GM12873 (cell line): ENCODE measurements at regions not wholly inside any gene's neighbourhood (a gene's known extent, or its start where the extent isn't known, plus 50 kb on each side); places are given as distances from the start of the nearest gene placed in this dataset.

ENCODE experiments used
- CTCF ChIP-seq: IDR thresholded peaks from 2 replicates; pipeline ENCODE4 v1.5.1; 2012; ENCODE audit warnings: low read depth, mild to moderate bottlenecking, moderate library complexity, low read length, control low read depth; ENCODE audit not compliant: insufficient read depth; ENCODE audit errors: missing control alignments

- TF ChIP-seq CTCF = peak; percentile 77
These were observed 50.5 kb upstream of the ASIP start for GRCh38 chr20:34190679-34191090.
